DOHH2 (cell line): ENCODE measurements at regions not wholly inside any gene's neighbourhood (a gene's known extent, or its start where the extent isn't known, plus 50 kb on each side); places are given as distances from the start of the nearest gene placed in this dataset.

Source experiments
- H3F3A ChIP-seq: fragments of 200-600 bp; sonication (generic), shearing (Covaris generic); 2 replicates; pipeline ENCODE4 v1.6.0; 2016; ENCODE audit warnings: antibody characterized with exemption, mild to moderate bottlenecking; ENCODE audit not compliant: control insufficient read depth, insufficient read depth
- H3K27ac ChIP-seq: fragments of 200-600 bp; sonication (generic); 2 replicates; pipeline ENCODE4 v1.5.1; 2014; ENCODE audit warnings: low read depth, mild to moderate bottlenecking, low read length, moderate library complexity
- H3K27me3 ChIP-seq: fragments of 200-600 bp; sonication (generic); 2 replicates; pipeline ENCODE4 v1.6.1; 2014; ENCODE audit warnings: mild to moderate bottlenecking, low read length, mixed read lengths; ENCODE audit not compliant: control insufficient read depth
- H3K36me3 ChIP-seq: fragments of 200-600 bp; sonication (generic); 2 replicates; pipeline ENCODE4 v1.6.1; 2014; ENCODE audit warnings: mild to moderate bottlenecking, low read length, moderate library complexity, mixed read lengths; ENCODE audit not compliant: control insufficient read depth
- H3K4me1 ChIP-seq: fragments of 200-600 bp; sonication (generic); 2 replicates; pipeline ENCODE4 v1.6.1; 2014; ENCODE audit warnings: mild to moderate bottlenecking, low read length, mixed read lengths; ENCODE audit not compliant: control insufficient read depth
- H3K4me2 ChIP-seq: fragments of 200-600 bp; sonication (generic); 2 replicates; pipeline ENCODE4 v1.6.0; 2014; ENCODE audit warnings: mild to moderate bottlenecking, low read length, moderate library complexity
- H3K4me3 ChIP-seq: fragments of 200-600 bp; sonication (generic); 2 replicates; pipeline ENCODE4 v1.5.1; 2014; ENCODE audit warnings: mild to moderate bottlenecking, low read length, mixed read lengths
- H3K79me2 ChIP-seq: fragments of 200-600 bp; sonication (generic); 2 replicates; pipeline ENCODE4 v1.6.1; 2014; ENCODE audit warnings: mild to moderate bottlenecking, low read length, mixed read lengths; ENCODE audit not compliant: control insufficient read depth
- H3K9me2 ChIP-seq: fragments of 200-600 bp; sonication (generic); replicated peaks from 2 replicates; pipeline ENCODE4 v1.6.1; 2014; ENCODE audit warnings: mild to moderate bottlenecking, low read length, mixed read lengths; ENCODE audit not compliant: control insufficient read depth
- H3K9me3 ChIP-seq: fragments of 200-600 bp; sonication (generic); 2 replicates; pipeline ENCODE4 v1.6.1; 2014; ENCODE audit warnings: antibody characterized with exemption, low read length, mixed read lengths; ENCODE audit not compliant: control insufficient read depth, insufficient read depth
- H4K20me1 ChIP-seq: fragments of 200-600 bp; sonication (generic); 2 replicates; pipeline ENCODE4 v1.6.0; 2014; ENCODE audit warnings: low read depth, mild to moderate bottlenecking, antibody characterized with exemption, low read length, moderate library complexity; ENCODE audit not compliant: control insufficient read depth, insufficient read depth
- EZH2phosphoT487 ChIP-seq: fragments of 200-600 bp; sonication (generic); IDR thresholded peaks from 2 replicates; pipeline ENCODE4 v1.6.1; 2017; ENCODE audit warnings: borderline replicate concordance, mild to moderate bottlenecking, antibody characterized with exemption, low read length, moderate library complexity, mixed read lengths
- TF ChIP-seq, protein P1 (sequence below): fragments of 200-600 bp; sonication (generic); IDR thresholded peaks from one replicate; pipeline ENCODE4 v1.5.1; 2014; ENCODE audit warnings: antibody characterized with exemption, mild to moderate bottlenecking, low read depth, low read length; ENCODE audit not compliant: poor library complexity, severe bottlenecking

DNA sequence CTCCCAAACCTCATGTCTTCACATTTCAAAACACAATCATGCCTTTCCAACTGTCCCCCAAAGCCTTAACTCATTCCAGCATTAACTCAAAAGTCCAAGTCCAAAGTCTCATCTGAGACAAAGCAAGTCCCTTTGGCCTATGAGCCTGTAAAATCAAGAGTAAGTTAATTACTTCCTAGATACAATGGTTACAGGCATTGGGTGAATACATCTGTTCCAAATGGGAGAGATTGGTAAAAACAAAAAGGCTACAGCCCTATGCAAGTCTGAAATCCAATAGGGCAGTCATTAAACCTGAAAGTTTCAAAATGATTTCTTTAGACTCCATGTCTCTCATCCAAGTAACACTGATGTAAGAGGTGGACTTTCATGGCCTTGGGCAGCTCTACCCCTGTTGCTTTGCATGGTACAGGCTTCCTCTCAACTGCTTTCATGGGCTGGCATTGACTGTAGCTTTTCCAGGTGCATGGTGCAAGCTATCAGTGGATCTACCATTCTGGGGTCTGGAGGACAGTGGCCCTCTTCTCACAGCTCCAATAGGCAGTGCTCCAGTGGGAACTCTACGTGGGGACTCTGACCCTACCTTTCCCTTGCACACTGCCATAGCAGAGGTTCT is 55.0 kb upstream of the PLSCR4 start:
- H3K4me2 ChIP-seq, result no peak overlapping the region
- H3K27me3 ChIP-seq, result no peaks in the 10 kb centered on the region
- H4K20me1 ChIP-seq, result no peaks in the 10 kb centered on the region
- H3K27ac ChIP-seq, result no peak overlapping the region
- no peaks in the 10 kb centered on the region for H3K4me1 ChIP-seq
- no peaks in the 10 kb centered on the region for H3K9me2 ChIP-seq
- H3K4me3 ChIP-seq, result no peak overlapping the region
- no peaks in the 10 kb centered on the region for H3K36me3 ChIP-seq
- no peaks in the 10 kb centered on the region for H3K9me3 ChIP-seq
- H3K79me2 ChIP-seq, result no peaks in the 10 kb centered on the region
- no peaks in the 10 kb centered on the region for H3F3A ChIP-seq
- TF ChIP-seq EZH2phosphoT487, result no peak
- TF ChIP-seq, protein P1, sequence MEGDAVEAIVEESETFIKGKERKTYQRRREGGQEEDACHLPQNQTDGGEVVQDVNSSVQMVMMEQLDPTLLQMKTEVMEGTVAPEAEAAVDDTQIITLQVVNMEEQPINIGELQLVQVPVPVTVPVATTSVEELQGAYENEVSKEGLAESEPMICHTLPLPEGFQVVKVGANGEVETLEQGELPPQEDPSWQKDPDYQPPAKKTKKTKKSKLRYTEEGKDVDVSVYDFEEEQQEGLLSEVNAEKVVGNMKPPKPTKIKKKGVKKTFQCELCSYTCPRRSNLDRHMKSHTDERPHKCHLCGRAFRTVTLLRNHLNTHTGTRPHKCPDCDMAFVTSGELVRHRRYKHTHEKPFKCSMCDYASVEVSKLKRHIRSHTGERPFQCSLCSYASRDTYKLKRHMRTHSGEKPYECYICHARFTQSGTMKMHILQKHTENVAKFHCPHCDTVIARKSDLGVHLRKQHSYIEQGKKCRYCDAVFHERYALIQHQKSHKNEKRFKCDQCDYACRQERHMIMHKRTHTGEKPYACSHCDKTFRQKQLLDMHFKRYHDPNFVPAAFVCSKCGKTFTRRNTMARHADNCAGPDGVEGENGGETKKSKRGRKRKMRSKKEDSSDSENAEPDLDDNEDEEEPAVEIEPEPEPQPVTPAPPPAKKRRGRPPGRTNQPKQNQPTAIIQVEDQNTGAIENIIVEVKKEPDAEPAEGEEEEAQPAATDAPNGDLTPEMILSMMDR, result no peak

DNA sequence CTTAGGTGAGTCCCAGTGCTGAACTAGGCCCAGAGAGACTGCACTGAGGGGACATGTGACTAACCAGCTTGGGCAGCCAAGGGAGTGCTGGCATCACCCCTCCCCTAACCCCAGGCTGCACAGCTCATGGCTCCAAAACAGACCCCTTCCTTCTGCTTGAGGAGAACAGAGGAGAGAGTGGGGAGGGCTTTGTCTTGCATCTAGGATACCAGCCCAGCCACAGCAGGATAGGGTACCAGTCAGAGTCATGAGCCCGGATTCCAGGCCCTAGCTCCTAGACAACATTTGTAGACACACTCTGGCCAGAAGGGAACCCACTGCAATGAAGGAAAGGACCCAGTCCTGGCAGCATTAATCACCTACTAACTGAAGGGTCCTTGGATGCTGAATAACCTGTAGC is 49.9 kb upstream of the PLSCR4 start:
- Histone ChIP-seq H3K4me1 (no peaks in the 10 kb centered on the region), H3K9me2 (no peaks in the 10 kb centered on the region), H3K9me3 (no peaks in the 10 kb centered on the region), H3K4me3 (no peak overlapping the region), H3K79me2 (no peaks in the 10 kb centered on the region), H4K20me1 (no peaks in the 10 kb centered on the region), H3K4me2 (no peak overlapping the region), H3K36me3 (no peaks in the 10 kb centered on the region), H3F3A (no peaks in the 10 kb centered on the region), H3K27me3 (no peaks in the 10 kb centered on the region), H3K27ac (no peak overlapping the region)
- TF ChIP-seq, protein P1, result no peak
- no peak for TF ChIP-seq EZH2phosphoT487
